ENCODE measurements at regions not wholly inside any gene's neighbourhood (a gene's known extent, or its start where the extent isn't known, plus 50 kb on each side); places are given as distances from the start of the nearest gene placed in this dataset.

- TF ChIP-seq IKZF3 (tag by site-specific recombination; IDR thresholded peaks at IDR 0.05) (no peak), SCRT1 (tag by site-specific recombination; IDR thresholded peaks at IDR 0.05; ENCODE audit: borderline replicate concordance) (no peak), PRDM1 (tag by site-specific recombination; IDR thresholded peaks at IDR 0.05) (no peak), GLIS2 (tag by site-specific recombination; IDR thresholded peaks at IDR 0.05) (no peak)
These were observed 54.0 kb upstream of the ABCB5 start (continued) for GRCh38 chr7:20561466-20561865.

- TF ChIP-seq ZNF704 (tag by site-specific recombination; IDR thresholded peaks at IDR 0.05) (no peak), ZNF561 (tag by site-specific recombination; IDR thresholded peaks at IDR 0.05; ENCODE audit: borderline replicate concordance) (no peak), ZNF530 (tag by site-specific recombination; IDR thresholded peaks at IDR 0.05; ENCODE audit: low read depth) (no peak)
- POLR2A ChIA-PET = no interaction called here
- Histone ChIP-seq H3K27ac (ENCODE audit: extremely low read depth, low read depth, low read length) (no peak overlapping the region), H3K9me3 (ENCODE audit: control insufficient read depth, insufficient read depth, low read depth, low read length) (no peaks in the 10 kb centered on the region), H3K36me3 (ENCODE audit: control insufficient read depth in 2 of 2, insufficient read depth in 1 of 2, low read length in 2 of 2) (no peaks in the 10 kb centered on the region), H3K4me3 (ENCODE audit: low read depth, low read length) (no peak overlapping the region), H3K4me1 (ENCODE audit: control insufficient read depth, insufficient read depth, low read length) (no peaks in the 10 kb centered on the region)
- CTCF ChIA-PET = no interaction called here
These were observed 53.6 kb upstream of the ABCB5 start for GRCh38 chr7:20561908-20562307.

GRCh38 chr7:20562461-20562860 is 53.0 kb upstream of the ABCB5 start:
- no peaks in the 10 kb centered on the region for H3K36me3 ChIP-seq (ENCODE audit: control insufficient read depth in 2 of 2, insufficient read depth in 1 of 2, low read length in 2 of 2)
- no peak overlapping the region for H3K4me3 ChIP-seq (ENCODE audit: low read depth, low read length)
- ChIA-PET CTCF (no interaction called here), POLR2A (no interaction called here)
- H3K4me1 ChIP-seq (ENCODE audit: control insufficient read depth, insufficient read depth, low read length) = no peaks in the 10 kb centered on the region
- no peak for TF ChIP-seq ZNF585B (tag by site-specific recombination; IDR thresholded peaks at IDR 0.05)
- no peak for TF ChIP-seq GLIS1 (tag by site-specific recombination; IDR thresholded peaks at IDR 0.05)
- no peak for TF ChIP-seq OVOL3 (tag by site-specific recombination; IDR thresholded peaks at IDR 0.05)
- TF ChIP-seq ZIC2 (tag by site-specific recombination; IDR thresholded peaks at IDR 0.05) = no peak
- TF ChIP-seq ZNF37A (tag by site-specific recombination; IDR thresholded peaks at IDR 0.05) = no peak
- TF ChIP-seq ZNF513 (tag by site-specific recombination; IDR thresholded peaks at IDR 0.05) = no peak
- TF ChIP-seq ZNF571 (tag by site-specific recombination; IDR thresholded peaks at IDR 0.05) = no peak
- no peak for TF ChIP-seq ZNF600 (tag by site-specific recombination; IDR thresholded peaks at IDR 0.05)
- no peak for TF ChIP-seq ZNF148 (tag by site-specific recombination; IDR thresholded peaks at IDR 0.05; ENCODE audit: borderline replicate concordance)
- TF ChIP-seq ZBTB7A (tag by site-specific recombination; IDR thresholded peaks at IDR 0.05; ENCODE audit: low read depth) = no peak
- H3K9me3 ChIP-seq (ENCODE audit: control insufficient read depth, insufficient read depth, low read depth, low read length) = no peaks in the 10 kb centered on the region
- no peak overlapping the region for H3K27ac ChIP-seq (ENCODE audit: extremely low read depth, low read depth, low read length)
